Inflammatory macrophage treated with lipopolysaccharide for 4 hours (primary cell): ENCODE measurements at regions not wholly inside any gene's neighbourhood (a gene's known extent, or its start where the extent isn't known, plus 50 kb on each side); places are given as distances from the start of the nearest gene placed in this dataset.

ENCODE experiments used
- DNase-seq: peaks from one replicate; pipeline ENCODE4 v3.0.0-alpha.2; 2020

DNA sequence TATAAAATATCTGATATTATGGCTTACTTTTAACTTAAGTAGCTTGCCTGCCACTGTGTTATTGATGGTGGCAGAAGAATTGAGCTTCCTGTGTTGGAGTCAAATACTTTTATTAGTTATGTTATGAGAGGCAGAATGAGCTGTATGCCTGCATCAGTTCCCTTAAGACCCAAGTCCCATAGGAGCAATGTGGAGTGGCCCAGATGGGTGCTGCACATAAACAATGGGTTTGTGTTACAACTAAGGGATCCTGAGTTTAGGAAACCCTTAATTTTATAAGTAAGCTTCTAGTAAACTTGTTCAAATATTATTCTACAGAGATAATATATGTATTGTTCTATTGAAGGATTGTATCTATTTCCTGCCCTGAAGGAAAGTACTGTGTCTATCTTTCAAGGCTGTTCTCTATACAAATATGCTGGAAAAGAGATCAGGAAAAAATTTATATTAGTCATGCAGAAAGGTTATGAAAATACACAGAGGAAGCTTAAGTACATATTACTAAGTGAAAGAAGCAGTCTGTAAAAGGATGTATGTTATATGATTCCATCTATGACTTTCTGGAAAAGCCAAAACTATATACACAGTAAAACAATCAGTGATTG, 2018.0 kb upstream of the PCDH20 start:
- DNase-seq: no peak

DNA sequence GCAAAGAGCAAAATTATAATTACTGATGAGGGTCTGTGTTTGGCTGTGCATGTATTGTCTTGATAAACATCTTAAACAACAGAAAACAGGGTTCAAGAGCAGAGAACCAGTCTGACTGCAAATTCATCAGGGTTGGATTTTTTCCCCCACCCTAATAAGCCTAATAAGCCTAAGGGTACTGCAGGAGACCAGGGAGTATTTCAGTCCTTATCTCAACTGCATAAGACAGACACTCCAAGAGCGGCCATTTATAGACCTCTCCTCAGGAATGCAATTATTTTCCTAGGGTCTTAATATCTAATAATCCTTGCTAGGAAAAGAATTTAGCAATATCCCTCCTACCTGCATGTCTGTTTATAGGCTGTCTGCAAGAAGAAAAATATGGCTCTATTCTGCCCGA, 2011.5 kb upstream of the PCDH20 start:
- DNase-seq: no peak

DNA sequence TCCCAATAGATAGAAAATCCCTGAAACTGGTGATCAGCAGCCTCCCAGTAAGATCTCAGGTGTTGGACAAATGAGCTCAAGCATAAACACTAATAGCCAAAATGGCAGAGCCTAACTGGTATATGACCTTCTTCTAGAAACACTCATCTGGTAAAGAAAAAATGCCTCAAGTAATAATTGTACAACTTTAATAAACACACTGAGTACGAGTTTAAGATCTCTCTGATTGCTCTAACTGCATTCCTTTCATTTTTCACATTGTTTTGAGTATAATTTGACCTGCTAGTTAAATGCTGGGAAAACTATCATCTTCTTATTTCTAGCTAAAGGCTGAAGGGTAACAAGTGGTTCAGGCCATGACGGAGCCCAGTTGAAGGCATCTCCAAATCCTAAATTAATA, 2009.5 kb upstream of the PCDH20 start:
- DNase-seq: no peak

DNA sequence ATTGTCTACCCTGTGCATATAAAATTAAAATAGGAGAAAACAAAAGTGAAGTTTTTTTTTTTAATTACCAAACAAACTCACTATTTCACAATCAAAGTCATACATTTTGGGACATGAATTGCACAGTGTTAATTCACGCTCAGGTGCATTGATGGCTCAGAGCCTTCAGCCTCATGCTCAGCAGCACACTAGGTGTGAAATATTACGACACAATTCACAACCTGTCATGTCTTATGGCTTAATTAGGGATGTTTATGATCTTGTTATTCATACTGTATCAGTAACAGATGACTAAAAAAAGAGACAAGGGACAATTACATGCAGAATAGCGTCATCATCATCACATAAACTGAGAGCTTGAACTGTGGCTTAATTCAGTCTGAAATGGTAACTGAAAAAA, 2005.5 kb upstream of the PCDH20 start:
- DNase-seq: no peak

DNA sequence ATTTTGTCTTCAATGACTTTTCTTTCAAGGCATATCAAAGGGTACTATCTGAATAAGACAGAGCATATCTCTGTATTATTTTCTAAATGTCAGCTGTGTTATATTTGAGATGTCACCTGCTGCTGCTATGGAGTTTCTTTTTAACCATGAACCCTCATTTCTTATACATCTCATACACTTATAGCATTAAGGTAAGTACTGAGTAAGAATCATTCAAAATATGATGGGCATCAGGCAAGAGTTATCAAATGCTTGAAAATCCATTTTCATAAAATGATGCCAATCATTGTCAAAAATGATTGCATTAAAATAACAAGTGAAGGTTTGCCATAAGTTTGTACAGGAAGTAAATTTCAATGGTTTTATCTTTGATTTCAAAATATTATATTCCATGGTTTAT, 2005.0 kb upstream of the PCDH20 start:
- DNase-seq: no peak

DNA sequence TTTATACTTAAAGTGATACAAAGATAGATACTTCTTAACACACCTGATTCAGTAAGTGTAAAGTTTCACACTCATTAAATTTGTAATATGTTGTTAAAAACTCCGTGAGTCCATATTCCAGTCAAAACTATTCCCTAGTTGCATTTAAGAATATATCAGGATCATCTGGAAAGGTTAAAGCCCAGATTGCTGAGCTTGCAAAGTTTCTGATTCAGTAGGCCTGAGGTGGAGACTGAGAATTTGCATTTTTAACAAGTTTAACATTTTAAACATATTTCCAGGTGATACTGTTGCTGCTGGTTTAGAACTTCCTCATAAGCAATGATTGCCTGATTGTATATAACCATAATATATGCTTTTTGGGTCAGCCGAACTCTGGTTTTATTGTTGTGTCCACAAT, 1998.6 kb upstream of the PCDH20 start:
- DNase-seq: no peak

DNA sequence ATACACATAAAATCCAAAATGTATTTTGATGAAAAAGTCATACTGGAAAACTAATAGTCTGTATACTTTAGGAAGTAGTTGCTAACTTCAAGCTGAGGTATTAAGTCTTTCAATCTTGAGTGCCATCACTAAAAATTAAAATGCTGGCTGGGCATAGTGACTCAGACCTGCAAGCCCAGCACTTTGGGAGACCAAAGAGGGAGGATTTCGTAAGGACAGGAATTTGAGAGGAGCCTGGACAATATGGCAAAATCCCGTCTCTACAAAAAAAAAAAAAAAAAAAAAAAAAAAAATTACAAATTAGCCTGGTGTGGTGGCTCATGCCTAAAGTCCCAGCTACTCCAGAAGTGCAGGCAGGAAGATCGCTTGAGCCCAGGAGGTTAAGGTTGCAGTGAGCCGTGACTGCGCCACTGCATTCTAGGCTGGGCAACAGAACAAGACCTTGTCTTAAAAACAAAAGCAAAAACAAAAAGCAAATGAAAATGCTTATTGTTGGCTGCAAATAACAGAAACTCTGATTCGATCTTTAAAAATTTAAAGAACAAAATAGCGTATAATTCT, 1994.2 kb upstream of the PCDH20 start:
- DNase-seq: no peak

DNA sequence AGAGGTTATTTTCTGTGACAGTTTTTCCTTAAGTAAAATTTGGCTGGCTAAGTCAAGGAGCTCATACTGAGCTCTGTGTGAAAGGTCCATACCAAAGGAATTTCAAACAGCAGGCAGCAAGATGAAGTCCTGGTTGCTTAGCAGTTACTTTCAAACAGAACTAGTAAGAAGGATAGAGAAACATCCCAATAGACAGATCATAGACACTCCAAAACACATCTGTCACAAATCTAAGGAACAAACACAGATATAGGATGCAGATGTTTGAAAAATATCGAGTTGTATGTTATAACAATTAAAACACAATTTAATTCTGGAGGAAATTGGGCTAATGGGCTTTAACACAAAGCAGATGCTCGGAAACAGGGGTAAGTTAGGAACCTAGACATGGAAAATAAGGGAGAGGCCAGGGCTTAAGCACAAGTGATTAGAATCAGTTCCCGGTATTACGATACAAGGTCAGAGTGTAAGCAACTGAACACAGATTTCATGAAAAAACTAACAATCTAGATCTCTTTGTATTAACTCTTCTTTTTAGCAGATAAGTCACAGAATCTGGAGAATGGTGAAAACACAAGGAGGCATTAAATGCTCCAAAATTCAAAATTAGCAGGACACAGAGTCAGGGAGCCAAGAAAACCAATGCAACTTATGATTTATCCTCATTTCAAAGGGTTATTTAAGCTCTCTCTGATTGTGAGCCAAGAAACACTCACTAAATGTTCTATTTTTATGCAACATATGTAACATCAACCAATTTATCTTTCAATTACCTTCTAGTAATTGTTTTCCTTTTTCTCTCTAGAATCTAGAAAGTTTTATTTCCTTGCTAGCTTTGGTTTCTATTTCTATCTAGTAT, 1992.9 kb upstream of the PCDH20 start:
- DNase-seq: no peak

DNA sequence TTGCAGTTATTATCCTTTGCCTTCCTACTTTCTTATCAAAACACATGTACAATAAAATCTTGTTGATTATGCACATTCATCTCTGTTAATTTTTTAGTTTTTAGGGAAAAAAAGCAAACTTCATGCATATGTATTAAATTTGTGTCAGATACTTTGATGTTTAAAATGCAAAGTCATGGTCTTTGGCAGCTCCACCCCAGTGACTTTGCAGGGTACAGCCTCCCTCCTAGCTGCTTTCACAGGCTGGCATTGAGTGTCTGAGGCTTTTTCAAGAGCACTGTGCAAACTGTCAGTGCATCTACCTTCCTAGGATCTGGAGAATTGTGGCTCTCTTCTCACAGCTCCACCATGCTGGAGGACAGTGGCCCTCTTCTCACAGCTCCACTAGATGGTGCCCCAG, 1988.1 kb upstream of the PCDH20 start:
- no peak for DNase-seq

DNA sequence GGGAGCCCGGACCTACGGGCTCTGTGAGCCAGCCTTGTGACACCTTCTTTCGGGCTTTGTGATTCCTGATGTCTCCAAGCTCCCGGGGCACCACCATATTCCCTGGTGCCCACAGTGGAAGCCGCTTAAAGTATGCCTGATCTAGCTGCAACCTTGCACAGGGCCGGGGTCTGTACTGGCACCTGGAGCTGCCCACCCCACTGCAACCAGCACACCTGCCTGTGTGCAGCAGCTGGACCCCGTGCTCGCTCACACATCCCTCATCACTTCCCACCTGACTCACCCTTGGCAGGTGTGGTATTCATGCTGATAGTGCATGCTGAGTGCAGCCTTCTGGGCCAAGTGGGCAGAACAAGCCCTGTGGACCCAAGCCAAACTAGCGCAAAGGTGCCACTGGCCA, 1981.1 kb upstream of the PCDH20 start:
- no peak for DNase-seq

DNA sequence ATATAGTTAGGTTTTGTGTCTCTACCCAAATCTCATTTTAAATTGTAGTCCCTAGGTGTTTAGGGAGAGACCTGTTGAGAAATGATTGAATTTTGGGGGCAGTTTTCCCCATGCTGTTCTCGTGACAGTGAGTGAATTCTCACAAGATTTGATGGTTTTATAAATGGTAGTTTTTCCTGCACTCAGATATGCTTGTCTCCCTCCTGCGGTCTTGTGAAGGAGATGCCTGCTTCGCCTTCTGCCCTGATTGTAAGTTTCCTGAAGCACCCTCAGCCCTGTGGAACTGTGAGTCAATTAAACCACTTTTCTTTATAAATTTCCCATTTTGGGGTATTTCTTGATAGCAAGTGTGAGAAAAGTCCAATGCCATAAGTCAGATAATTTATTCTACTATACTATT, 1977.5 kb upstream of the PCDH20 start:
- DNase-seq: no peak

DNA sequence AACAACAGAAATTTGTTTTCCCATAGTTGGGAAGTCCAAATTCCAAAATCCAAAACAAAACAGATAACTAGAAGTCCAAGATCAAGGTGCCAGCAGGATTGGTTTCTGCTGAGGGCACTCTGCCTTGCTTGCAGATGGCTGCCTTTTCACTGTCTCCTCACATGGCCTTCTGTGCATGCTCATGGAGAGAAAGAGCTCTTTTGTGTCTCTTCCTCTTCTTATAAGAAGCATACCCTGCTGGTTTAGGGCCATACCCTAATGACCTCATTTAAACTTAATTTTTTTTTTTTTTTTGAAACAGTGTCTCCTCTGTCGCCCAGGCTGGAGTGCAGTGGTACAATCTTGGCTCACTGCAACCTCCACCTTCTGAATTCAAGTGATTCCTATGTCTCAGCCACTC, 1974.1 kb upstream of the PCDH20 start:
- no peak for DNase-seq

DNA sequence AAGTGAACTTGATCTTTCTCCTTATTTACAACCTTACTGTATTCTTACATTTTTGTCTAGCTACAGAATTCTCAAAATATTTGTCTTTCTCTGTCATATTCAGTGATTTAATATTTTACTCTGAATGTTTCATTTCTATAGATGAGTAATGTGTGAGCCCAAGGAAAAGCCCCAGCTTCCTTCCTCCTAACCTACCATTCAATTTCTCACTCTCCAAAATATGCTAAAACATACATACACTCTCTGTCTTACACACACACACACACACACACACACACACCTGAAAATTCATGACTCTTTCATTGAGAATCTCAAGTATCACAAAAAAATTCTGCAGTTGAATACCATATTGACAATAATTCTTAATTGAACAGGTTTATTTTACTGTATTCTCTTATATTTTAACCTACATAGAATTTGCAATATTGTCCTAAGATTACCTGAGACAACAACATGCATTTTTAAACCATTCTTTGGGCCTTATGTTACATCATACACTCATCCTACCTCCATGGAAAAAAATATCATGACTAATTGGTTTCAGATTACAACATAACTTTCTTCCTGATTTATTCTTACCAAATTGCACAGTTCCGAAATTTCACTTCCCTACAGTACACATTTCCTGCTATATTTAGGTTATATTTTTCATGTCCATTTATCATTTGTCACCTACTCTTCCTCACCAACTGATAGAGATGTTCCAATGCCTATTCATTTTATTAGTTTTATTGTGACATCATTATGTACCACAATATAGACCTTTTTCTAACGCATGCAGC, 1965.6 kb upstream of the PCDH20 start:
- DNase-seq: peak; percentile 42

DNA sequence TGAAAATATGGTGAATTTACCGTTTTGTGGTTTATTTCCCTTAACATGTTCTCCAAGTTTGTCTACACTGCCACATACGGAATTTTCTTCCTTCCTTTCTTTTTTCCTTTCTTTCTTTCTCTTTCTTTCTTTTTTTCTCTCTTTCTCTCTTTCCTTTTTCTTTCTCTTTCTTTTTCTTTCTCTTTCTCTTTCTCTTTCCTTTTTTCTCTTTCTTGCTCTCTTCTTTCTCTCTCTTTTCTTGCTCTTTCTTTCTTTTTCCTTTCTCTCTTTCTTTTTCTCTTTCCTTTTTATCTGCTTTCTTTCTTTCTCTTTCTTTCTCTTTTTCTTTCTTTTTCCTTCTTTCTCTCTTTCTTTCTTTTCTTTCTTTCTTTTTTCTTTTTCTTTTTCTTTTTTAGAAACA, 1962.3 kb upstream of the PCDH20 start:
- DNase-seq: no peak

DNA sequence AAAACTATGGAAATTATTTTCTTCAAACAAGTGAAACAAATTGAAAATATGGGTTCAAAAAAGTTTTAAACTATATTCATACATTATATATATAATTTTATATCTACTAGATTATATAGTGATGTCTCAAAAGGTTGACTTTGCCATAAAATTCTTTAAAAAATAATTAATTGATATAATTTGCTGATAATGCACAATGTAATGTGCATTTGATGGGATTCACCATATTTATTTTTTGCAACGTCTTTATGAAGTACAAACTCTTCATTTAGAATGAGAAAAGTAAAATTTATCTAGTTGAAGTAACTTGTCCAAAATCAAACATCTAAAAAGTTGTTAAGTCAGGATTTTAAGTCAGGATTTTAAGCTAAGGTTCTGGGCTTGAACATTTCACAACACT, 1954.5 kb upstream of the PCDH20 start:
- DNase-seq: no peak

DNA sequence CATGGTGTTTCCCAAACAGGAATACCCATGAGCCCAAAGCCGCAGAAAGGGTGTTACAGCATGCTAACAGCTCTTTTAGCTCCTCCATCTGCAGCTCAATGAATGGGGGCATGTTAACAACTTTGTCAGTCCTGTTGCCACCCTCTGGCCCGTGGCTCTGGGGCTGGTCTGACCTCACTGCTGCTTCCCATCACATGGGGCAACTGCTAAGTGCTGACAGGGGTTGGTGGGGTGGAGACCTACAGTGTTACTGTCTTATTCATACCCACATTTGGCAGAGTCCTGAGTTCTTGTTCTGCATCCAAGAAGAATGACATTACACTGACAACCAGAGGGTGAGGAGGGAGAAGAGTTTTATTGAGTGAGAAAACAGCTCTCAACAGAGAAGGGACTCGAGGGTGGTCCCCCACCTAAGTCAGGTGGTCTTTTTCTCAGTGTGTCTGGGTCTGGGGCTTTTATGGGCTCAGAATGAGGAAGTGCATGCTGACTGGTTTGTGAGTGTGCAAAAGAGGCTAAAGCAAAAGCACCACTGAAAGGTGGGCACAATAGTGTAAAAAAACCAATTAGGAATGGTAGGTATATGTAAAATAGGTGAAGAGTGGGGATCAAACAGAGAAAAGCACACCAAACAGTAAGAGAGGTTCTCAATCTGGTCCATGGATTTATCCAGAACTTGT, 1952.0 kb upstream of the PCDH20 start:
- no peak for DNase-seq

DNA sequence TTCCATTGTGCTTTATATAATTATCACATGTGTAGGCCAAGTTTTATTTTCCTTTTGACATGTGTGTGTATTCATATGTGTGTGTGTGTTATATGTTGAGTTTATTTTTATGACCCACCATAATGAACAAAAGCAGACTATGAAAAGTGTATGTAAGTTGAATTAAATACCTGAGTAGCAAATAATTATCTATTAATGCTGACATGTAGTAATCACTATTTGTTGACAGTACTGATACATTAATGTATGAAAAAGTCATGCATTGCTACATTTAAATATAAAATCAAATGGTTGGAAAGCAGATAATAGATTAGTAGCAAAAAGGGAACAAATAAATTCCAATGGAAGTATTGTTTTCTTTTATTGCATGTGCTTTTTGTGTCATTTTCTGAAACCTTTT, 1948.5 kb upstream of the PCDH20 start:
- no peak for DNase-seq

DNA sequence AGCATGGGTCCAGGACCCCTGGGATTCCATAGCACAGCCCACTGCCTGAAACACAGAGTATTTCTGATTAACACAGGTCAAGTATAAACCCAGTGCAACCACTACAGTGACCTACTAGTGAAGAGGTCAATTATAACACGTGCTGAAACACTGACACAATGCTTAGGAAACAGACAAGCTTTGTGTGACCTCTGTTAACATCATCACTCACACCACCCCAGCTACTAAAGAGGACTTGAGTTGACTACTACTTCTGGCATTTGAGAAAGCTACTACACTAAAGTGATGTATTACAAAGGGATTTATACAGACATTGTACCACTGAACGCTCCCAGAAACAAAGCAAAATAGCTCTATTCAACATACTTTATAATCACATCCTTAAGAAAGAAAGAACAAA, 1935.9 kb upstream of the PCDH20 start:
- DNase-seq: no peak

DNA sequence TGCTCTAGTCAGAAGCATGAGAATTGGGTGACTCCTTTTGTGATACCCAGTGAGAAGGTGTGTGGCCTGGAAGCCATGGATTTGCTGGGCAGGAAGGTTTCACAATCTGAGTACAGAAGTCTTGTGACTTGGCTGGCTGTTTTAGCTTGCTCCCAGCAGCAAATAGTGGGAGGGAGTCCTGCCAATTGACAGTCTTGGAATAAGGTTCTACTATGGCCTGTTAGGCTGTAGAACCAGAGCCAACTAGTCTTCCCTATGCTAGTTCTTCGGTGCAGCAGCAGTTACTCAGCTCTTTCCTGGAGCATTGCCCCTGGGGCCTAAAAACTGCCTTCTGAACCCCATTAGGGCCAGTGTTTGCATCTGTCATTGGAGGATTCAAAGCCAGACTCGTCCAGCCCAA, 1935.4 kb upstream of the PCDH20 start:
- DNase-seq: no peak

DNA sequence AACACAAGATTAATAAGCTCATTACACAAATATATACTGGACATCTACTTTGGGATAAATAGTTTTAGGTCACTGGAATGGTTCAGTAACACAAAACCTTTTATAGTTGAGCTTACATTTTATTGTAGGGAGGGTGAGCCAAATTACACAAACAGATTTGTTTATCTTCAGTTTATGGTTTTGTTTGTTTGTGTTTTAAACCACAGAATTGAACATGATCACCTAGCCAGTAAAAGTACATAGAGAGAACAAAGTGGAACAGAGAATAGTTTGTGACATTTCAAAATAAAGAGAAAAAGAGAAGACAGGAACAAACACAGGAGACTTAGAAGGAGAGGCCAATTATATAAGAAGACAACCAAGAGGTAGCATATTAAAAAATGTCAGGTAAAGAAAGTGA, 1930.2 kb upstream of the PCDH20 start:
- no peak for DNase-seq

DNA sequence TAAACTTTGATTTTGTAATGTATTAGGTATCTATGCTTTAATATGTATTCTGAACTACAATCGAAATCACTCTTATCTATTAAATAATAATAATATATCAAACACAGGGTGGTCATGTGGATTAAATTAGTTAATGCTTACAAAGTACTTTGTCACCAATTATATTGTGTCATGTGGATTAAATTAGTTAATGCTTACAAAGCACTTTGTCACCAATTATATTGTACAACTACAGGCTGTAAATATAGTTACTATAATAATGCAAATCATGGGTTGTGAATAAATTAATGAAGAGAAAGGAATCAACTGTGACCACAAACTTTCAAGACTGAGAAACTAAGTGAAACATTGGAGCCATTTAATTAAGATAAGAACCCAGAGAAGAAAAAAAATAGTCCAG, 1929.1 kb upstream of the PCDH20 start:
- no peak for DNase-seq

DNA sequence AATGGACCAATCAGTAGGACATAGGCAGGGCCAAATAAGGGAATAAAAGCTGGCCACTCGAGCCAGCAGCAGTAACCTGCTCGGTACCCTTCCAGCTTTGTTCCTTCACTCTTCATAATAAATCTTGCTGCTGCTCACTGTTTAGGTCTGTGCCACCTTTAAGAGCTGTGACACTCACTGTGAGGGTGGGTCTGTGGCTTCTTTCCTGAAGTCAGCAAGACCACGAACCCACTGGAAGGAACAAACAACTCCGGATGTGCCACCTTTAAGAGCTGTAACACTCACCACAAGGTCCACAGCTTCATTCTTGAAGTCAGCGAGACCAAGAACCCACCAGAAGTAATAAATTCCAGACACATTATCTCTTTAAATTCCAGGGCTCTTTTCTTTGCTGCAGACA, 1922.3 kb upstream of the PCDH20 start:
- no peak for DNase-seq

DNA sequence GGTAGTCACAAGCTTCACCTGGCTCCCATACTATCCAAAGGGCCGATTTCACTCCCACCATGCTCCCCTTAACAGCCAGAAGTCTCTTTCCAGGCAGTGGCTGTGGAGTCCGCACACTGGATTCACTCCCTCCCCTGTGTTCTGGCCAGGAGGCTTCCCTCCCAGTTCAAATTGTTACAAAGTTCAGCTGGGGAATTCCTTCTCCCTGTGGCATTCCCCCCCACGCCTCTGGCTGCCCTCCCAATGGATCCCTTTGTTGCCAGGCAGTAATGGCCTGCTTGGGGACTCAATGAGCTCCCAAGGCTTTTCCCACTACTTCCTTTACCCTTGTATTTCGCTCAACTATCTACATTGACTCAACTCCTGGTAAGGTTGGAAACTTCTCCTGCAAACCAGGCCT, 1921.4 kb upstream of the PCDH20 start:
- DNase-seq: no peak
